Ishikawa (cell line): ENCODE measurements at regions not wholly inside any gene's neighbourhood (a gene's known extent, or its start where the extent isn't known, plus 50 kb on each side); places are given as distances from the start of the nearest gene placed in this dataset.

Source experiments
- CEBPB ChIP-seq: IDR thresholded peaks from 2 replicates; pipeline ENCODE4 v1.6.1; 2012
- EGR1 ChIP-seq: IDR thresholded peaks from 2 replicates; pipeline ENCODE4 v1.6.1; 2012
- NFIC ChIP-seq: IDR thresholded peaks from 2 replicates; pipeline ENCODE4 v1.6.1; 2012
- USF1 ChIP-seq: IDR thresholded peaks from 2 replicates; pipeline ENCODE4 v1.6.1; 2012
- YY1 ChIP-seq: IDR thresholded peaks from 2 replicates; pipeline ENCODE4 v1.6.1; 2012; ENCODE audit warnings: low read depth

- TF ChIP-seq EGR1, result no peak
- TF ChIP-seq CEBPB, result no peak
- TF ChIP-seq USF1, result no peak
- no peak for TF ChIP-seq YY1
- TF ChIP-seq NFIC, result no peak
Observed at GRCh38 chr5:42870882-42871418, 59.3 kb upstream of the SELENOP start.
